NCI-H446 treated with DMSO at 0.1 percent for 48 hours (cell line): ENCODE measurements at regions not wholly inside any gene's neighbourhood (a gene's known extent, or its start where the extent isn't known, plus 50 kb on each side); places are given as distances from the start of the nearest gene placed in this dataset.
A peak's percentile ranks its signal among the peaks of the same experiment; 100 is the strongest.

Experiments
- DNase-seq: peaks from one replicate; lab custom pipeline; 2025; lab: John Stamatoyannopoulos, UW

GRCh38 chr3:25097023-25097422 lies 331.0 kb upstream of the RARB start:
- DNase-seq, result no peak

- DNase-seq, result no peak
Observed at GRCh38 chr3:25099666-25100065, 328.4 kb upstream of the RARB start.

GRCh38 chr3:25103391-25103790 lies 324.7 kb upstream of the RARB start:
- DNase-seq, result peak; percentile 11

GRCh38 chr3:25107918-25108617 lies 320.0 kb upstream of the RARB start:
- DNase-seq, result no peak

- DNase-seq, result no peak
Observed at GRCh38 chr3:25110642-25111041, 317.4 kb upstream of the RARB start.

- DNase-seq, result no peak
Observed at GRCh38 chr3:25113891-25114290, 314.2 kb upstream of the RARB start.

GRCh38 chr3:25114532-25114931 lies 313.5 kb upstream of the RARB start:
- DNase-seq, result no peak

- DNase-seq, result no peak
Observed at GRCh38 chr3:25117005-25117593, 311.0 kb upstream of the RARB start.

GRCh38 chr3:25119682-25120081 lies 308.4 kb upstream of the RARB start:
- no peak for DNase-seq

GRCh38 chr3:25120665-25121064 lies 307.4 kb upstream of the RARB start:
- no peak for DNase-seq

GRCh38 chr3:25125201-25125600 lies 302.9 kb upstream of the RARB start:
- DNase-seq, result no peak

- no peak for DNase-seq
Observed at GRCh38 chr3:25128735-25129134, 299.3 kb upstream of the RARB start.

- DNase-seq, result no peak
Observed at GRCh38 chr3:25130724-25131520, 297.1 kb upstream of the RARB start.

GRCh38 chr3:25133588-25133987 lies 294.5 kb upstream of the RARB start:
- DNase-seq, result no peak

GRCh38 chr3:25137606-25138005 lies 290.5 kb upstream of the RARB start:
- DNase-seq, result no peak

GRCh38 chr3:25139267-25139666 lies 288.8 kb upstream of the RARB start:
- no peak for DNase-seq

- DNase-seq, result no peak
Observed at GRCh38 chr3:25142609-25143355, 285.3 kb upstream of the RARB start.

GRCh38 chr3:25143356-25144025 lies 284.6 kb upstream of the RARB start:
- DNase-seq, result no peak

- no peak for DNase-seq
Observed at GRCh38 chr3:25144430-25144829, 283.6 kb upstream of the RARB start.

- DNase-seq, result no peak
Observed at GRCh38 chr3:25145176-25145575, 282.9 kb upstream of the RARB start.

- DNase-seq, result no peak
Observed at GRCh38 chr3:25150199-25150598, 277.9 kb upstream of the RARB start.
